Cortex of kidney (tissue), 1 donor: ENCODE measurements at regions not wholly inside any gene's neighbourhood (a gene's known extent, or its start where the extent isn't known, plus 50 kb on each side); places are given as distances from the start of the nearest gene placed in this dataset.
"Not testable (repeated sequence)": the region's sequence is repeated elsewhere in the genome, so short reads cannot be mapped to it uniquely, and the experiment has no call there.

Source experiments
- DNase-seq: peaks from one replicate; lab custom pipeline; 2025; lab: John Stamatoyannopoulos, UW

- not testable (repeated sequence) for DNase-seq
Observed at GRCh38 chr14:106770158-106770672, 1243.8 kb downstream of the TMEM121 start.

GRCh38 chr14:106774889-106775480 is 1248.6 kb downstream of the TMEM121 start:
- DNase-seq, result not testable (repeated sequence)

- DNase-seq, result no peak
Observed at GRCh38 chr14:106776395-106776983, 1250.1 kb downstream of the TMEM121 start.

- no peak for DNase-seq
Observed at GRCh38 chr14:106778986-106779385, 1252.6 kb downstream of the TMEM121 start.

- no peak for DNase-seq
Observed at GRCh38 chr14:106786697-106787096, 1260.3 kb downstream of the TMEM121 start.

GRCh38 chr14:106787626-106788025 is 1261.2 kb downstream of the TMEM121 start:
- DNase-seq, result no peak

GRCh38 chr14:106788534-106788933 is 1262.2 kb downstream of the TMEM121 start:
- no peak for DNase-seq

- no peak for DNase-seq
Observed at GRCh38 chr14:106789318-106789717, 1262.9 kb downstream of the TMEM121 start.

- DNase-seq, result no peak
Observed at GRCh38 chr14:106790189-106791036, 1264.0 kb downstream of the TMEM121 start.

GRCh38 chr14:106792543-106792942 is 1266.2 kb downstream of the TMEM121 start:
- DNase-seq, result no peak

- DNase-seq, result not testable (repeated sequence)
Observed at GRCh38 chr14:106798166-106798565, 1271.8 kb downstream of the TMEM121 start.

GRCh38 chr14:106802413-106803364 is 1276.3 kb downstream of the TMEM121 start:
- DNase-seq, result no peak

- no peak for DNase-seq
Observed at GRCh38 chr14:106803379-106803778, 1277.0 kb downstream of the TMEM121 start.

GRCh38 chr14:106807493-106807892 is 1281.1 kb downstream of the TMEM121 start:
- DNase-seq, result no peak

GRCh38 chr14:106808458-106808857 is 1282.1 kb downstream of the TMEM121 start:
- DNase-seq, result no peak

GRCh38 chr14:106808907-106809306 is 1282.5 kb downstream of the TMEM121 start:
- DNase-seq, result no peak

GRCh38 chr14:106809615-106810014 is 1283.2 kb downstream of the TMEM121 start:
- no peak for DNase-seq

GRCh38 chr14:106810168-106810567 is 1283.8 kb downstream of the TMEM121 start:
- DNase-seq, result not testable (repeated sequence)

GRCh38 chr14:106811162-106811561 is 1284.8 kb downstream of the TMEM121 start:
- DNase-seq, result no peak

GRCh38 chr14:106812788-106813476 is 1286.5 kb downstream of the TMEM121 start:
- DNase-seq, result no peak

GRCh38 chr14:106813477-106813823 is 1287.1 kb downstream of the TMEM121 start:
- DNase-seq, result no peak
